DMS53 (cell line): ENCODE measurements at regions not wholly inside any gene's neighbourhood (a gene's known extent, or its start where the extent isn't known, plus 50 kb on each side); places are given as distances from the start of the nearest gene placed in this dataset.

ENCODE experiments used
- DNase-seq: peaks from one replicate; lab custom pipeline; 2025; lab: John Stamatoyannopoulos, UW

GRCh38 chr4:8710946-8711345 is 118.4 kb downstream of the CPZ start:
- no peak for DNase-seq

GRCh38 chr4:8710416-8710815 is 117.9 kb downstream of the CPZ start:
- DNase-seq: no peak

- no peak for DNase-seq
These were observed 117.3 kb downstream of the CPZ start for GRCh38 chr4:8709729-8710360.

- DNase-seq: no peak
These were observed 116.6 kb downstream of the CPZ start for GRCh38 chr4:8709050-8709728.

- DNase-seq: no peak
These were observed 115.9 kb downstream of the CPZ start for GRCh38 chr4:8708401-8709021.

GRCh38 chr4:8707045-8707781 is 114.6 kb downstream of the CPZ start:
- no peak for DNase-seq

GRCh38 chr4:8706216-8707044 is 113.9 kb downstream of the CPZ start:
- DNase-seq: no peak

GRCh38 chr4:8705161-8706145 is 112.9 kb downstream of the CPZ start:
- no peak for DNase-seq

GRCh38 chr4:8704632-8705031 is 112.1 kb downstream of the CPZ start:
- DNase-seq: no peak

- DNase-seq: no peak
These were observed 111.4 kb downstream of the CPZ start for GRCh38 chr4:8703857-8704495.

GRCh38 chr4:8703401-8703696 is 110.8 kb downstream of the CPZ start:
- DNase-seq: no peak

GRCh38 chr4:8702516-8703400 is 110.2 kb downstream of the CPZ start:
- no peak for DNase-seq

GRCh38 chr4:8702020-8702495 is 109.5 kb downstream of the CPZ start:
- DNase-seq: no peak

GRCh38 chr4:8701126-8702019 is 108.8 kb downstream of the CPZ start:
- DNase-seq: no peak

- no peak for DNase-seq
These were observed 108.0 kb downstream of the CPZ start for GRCh38 chr4:8700531-8700930.

- DNase-seq: no peak
These were observed 107.0 kb downstream of the CPZ start for GRCh38 chr4:8699479-8700145.

- DNase-seq: no peak
These were observed 106.5 kb downstream of the CPZ start for GRCh38 chr4:8699063-8699385.
